ENCODE measurements at regions not wholly inside any gene's neighbourhood (a gene's known extent, or its start where the extent isn't known, plus 50 kb on each side); places are given as distances from the start of the nearest gene placed in this dataset.

DNA sequence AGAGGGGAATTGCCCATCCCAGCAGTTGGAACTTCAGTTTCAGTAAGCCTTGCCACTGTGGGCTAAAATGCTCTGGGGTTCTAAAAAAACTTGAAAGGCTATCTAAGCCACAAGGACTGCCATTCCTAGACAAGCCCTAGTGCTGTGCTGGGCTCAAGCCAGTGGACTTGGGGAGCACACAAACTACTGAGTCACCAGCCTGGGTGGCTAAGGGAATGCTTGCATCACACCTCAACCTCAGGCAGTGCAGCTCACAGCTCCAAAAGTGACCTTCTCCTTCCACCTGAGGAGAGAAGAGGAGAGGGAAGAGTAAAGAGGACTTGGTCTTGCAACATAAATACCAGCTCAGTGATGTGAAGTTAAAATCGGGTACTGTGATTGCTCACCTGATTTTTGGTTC is 116.7 kb upstream of the GLRA2 start:
- TF ChIP-seq TARDBP (IDR thresholded peaks at IDR 0.05) (no peak), NFRKB (IDR thresholded peaks at IDR 0.05) (no peak), ELF4 (IDR thresholded peaks at IDR 0.05) (no peak), ARNT (IDR thresholded peaks at IDR 0.05) (no peak), FOXA1 (IDR thresholded peaks at IDR 0.05) (no peak), HDGF (IDR thresholded peaks at IDR 0.05; ENCODE audit: borderline replicate concordance) (no peak), SP1 (IDR thresholded peaks at IDR 0.05) (no peak), SUZ12 (IDR thresholded peaks at IDR 0.05) (no peak), FOXK2 (IDR thresholded peaks at IDR 0.05) (no peak), FOXM1 (IDR thresholded peaks at IDR 0.05; ENCODE audit: borderline replicate concordance) (no peak), CTBP1 (IDR thresholded peaks at IDR 0.05; ENCODE audit: borderline replicate concordance) (no peak), ZNF384 (IDR thresholded peaks at IDR 0.05) (no peak), PKNOX1 (IDR thresholded peaks at IDR 0.05) (no peak), BHLHE40 (IDR thresholded peaks at IDR 0.05; ENCODE audit: borderline replicate concordance) (no peak), LEF1 (IDR thresholded peaks at IDR 0.05; ENCODE audit: borderline replicate concordance) (no peak), L3MBTL2 (conservative IDR thresholded peaks at IDR 0.05) (no peak)
- ChIA-PET POLR2A (no interaction called here), CTCF (no interaction called here)
- no peak for DNase-seq (ENCODE audit: extremely low spot score)

- CTCF ChIA-PET, result interaction anchor here (0.8 kb wide), 1 partner anchor 731 kb away, joined by 3 read pairs; no protein-coding TSS in a partner anchor
- no peak for DNase-seq (ENCODE audit: extremely low spot score)
- POLR2A ChIA-PET, result no interaction called here
- TF ChIP-seq ELF4 (IDR thresholded peaks at IDR 0.05), result no peak
- no peak for TF ChIP-seq LEF1 (IDR thresholded peaks at IDR 0.05; ENCODE audit: borderline replicate concordance)
- no peak for TF ChIP-seq FOXA1 (IDR thresholded peaks at IDR 0.05)
- no peak for TF ChIP-seq FOXK2 (IDR thresholded peaks at IDR 0.05)
- TF ChIP-seq PKNOX1 (IDR thresholded peaks at IDR 0.05), result no peak
- no peak for TF ChIP-seq BHLHE40 (IDR thresholded peaks at IDR 0.05; ENCODE audit: borderline replicate concordance)
- TF ChIP-seq TARDBP (IDR thresholded peaks at IDR 0.05), result no peak
- no peak for TF ChIP-seq CTBP1 (IDR thresholded peaks at IDR 0.05; ENCODE audit: borderline replicate concordance)
- TF ChIP-seq SP1 (IDR thresholded peaks at IDR 0.05), result no peak
- no peak for TF ChIP-seq NFRKB (IDR thresholded peaks at IDR 0.05)
- TF ChIP-seq HDGF (IDR thresholded peaks at IDR 0.05; ENCODE audit: borderline replicate concordance), result no peak
- no peak for TF ChIP-seq ARNT (IDR thresholded peaks at IDR 0.05)
- no peak for TF ChIP-seq L3MBTL2 (conservative IDR thresholded peaks at IDR 0.05)
- TF ChIP-seq SUZ12 (IDR thresholded peaks at IDR 0.05), result no peak
- no peak for TF ChIP-seq ZNF384 (IDR thresholded peaks at IDR 0.05)
- no peak for TF ChIP-seq FOXM1 (IDR thresholded peaks at IDR 0.05; ENCODE audit: borderline replicate concordance)
Observed at GRCh38 chrX:14411326-14411725, 118.0 kb upstream of the GLRA2 start.

GRCh38 chrX:14409341-14409740 is 120.0 kb upstream of the GLRA2 start:
- no peak for TF ChIP-seq LEF1 (IDR thresholded peaks at IDR 0.05; ENCODE audit: borderline replicate concordance)
- no peak for TF ChIP-seq TARDBP (IDR thresholded peaks at IDR 0.05)
- no peak for TF ChIP-seq SP1 (IDR thresholded peaks at IDR 0.05)
- TF ChIP-seq ZNF384 (IDR thresholded peaks at IDR 0.05), result no peak
- no peak for TF ChIP-seq ARNT (IDR thresholded peaks at IDR 0.05)
- no peak for TF ChIP-seq NFRKB (IDR thresholded peaks at IDR 0.05)
- ChIA-PET CTCF (no interaction called here), POLR2A (no interaction called here)
- DNase-seq (ENCODE audit: extremely low spot score), result no peak

GRCh38 chrX:14406225-14406624 is 123.1 kb upstream of the GLRA2 start:
- POLR2A ChIA-PET, result no interaction called here
- TF ChIP-seq CTBP1 (IDR thresholded peaks at IDR 0.05; ENCODE audit: borderline replicate concordance), result no peak
- TF ChIP-seq HDGF (IDR thresholded peaks at IDR 0.05; ENCODE audit: borderline replicate concordance), result no peak
- TF ChIP-seq LEF1 (IDR thresholded peaks at IDR 0.05; ENCODE audit: borderline replicate concordance), result no peak
- no peak for TF ChIP-seq FOXM1 (IDR thresholded peaks at IDR 0.05; ENCODE audit: borderline replicate concordance)
- TF ChIP-seq L3MBTL2 (conservative IDR thresholded peaks at IDR 0.05), result no peak
- no peak for TF ChIP-seq ZNF384 (IDR thresholded peaks at IDR 0.05)
- no peak for TF ChIP-seq SUZ12 (IDR thresholded peaks at IDR 0.05)
- no peak for TF ChIP-seq ARNT (IDR thresholded peaks at IDR 0.05)
- no peak for TF ChIP-seq FOXK2 (IDR thresholded peaks at IDR 0.05)
- no peak for TF ChIP-seq BHLHE40 (IDR thresholded peaks at IDR 0.05; ENCODE audit: borderline replicate concordance)
- TF ChIP-seq TARDBP (IDR thresholded peaks at IDR 0.05), result no peak
- TF ChIP-seq FOXA1 (IDR thresholded peaks at IDR 0.05), result no peak
- no peak for TF ChIP-seq ELF4 (IDR thresholded peaks at IDR 0.05)
- TF ChIP-seq PKNOX1 (IDR thresholded peaks at IDR 0.05), result no peak
- CTCF ChIA-PET, result no interaction called here
- no peak for DNase-seq (ENCODE audit: extremely low spot score)

GRCh38 chrX:14398725-14399124 is 130.6 kb upstream of the GLRA2 start:
- POLR2A ChIA-PET, result no interaction called here
- DNase-seq (ENCODE audit: extremely low spot score), result no peak
- CTCF ChIA-PET, result no interaction called here
- no peak for TF ChIP-seq HDGF (IDR thresholded peaks at IDR 0.05; ENCODE audit: borderline replicate concordance)
- TF ChIP-seq SUZ12 (IDR thresholded peaks at IDR 0.05), result no peak
- TF ChIP-seq TARDBP (IDR thresholded peaks at IDR 0.05), result no peak
- TF ChIP-seq BHLHE40 (IDR thresholded peaks at IDR 0.05; ENCODE audit: borderline replicate concordance), result no peak
- TF ChIP-seq SP1 (IDR thresholded peaks at IDR 0.05), result no peak

DNA sequence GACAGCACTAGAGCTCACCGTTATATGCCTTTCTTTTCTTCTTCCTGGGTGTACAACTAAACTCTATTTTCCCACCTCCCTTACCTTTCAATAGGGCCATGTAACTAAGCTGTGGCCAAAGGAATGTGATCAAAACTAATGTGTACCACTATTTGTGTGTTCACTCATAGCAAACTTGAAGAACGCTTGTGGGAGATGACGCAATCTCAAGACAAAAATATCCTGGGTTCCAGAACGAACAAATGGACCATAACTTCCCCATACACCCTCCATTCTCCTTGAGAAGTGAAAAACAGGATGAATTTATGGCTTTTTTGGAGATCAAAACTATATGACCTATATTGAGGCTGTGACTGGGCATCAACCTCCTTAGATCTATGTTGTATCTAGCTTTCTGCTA is 139.7 kb upstream of the GLRA2 start:
- ChIA-PET POLR2A (no interaction called here), CTCF (no interaction called here)
- TF ChIP-seq L3MBTL2 (conservative IDR thresholded peaks at IDR 0.05) (no peak), CTBP1 (IDR thresholded peaks at IDR 0.05; ENCODE audit: borderline replicate concordance) (no peak), NFRKB (IDR thresholded peaks at IDR 0.05) (no peak), FOXA1 (IDR thresholded peaks at IDR 0.05) (no peak), LEF1 (IDR thresholded peaks at IDR 0.05; ENCODE audit: borderline replicate concordance) (no peak), SUZ12 (IDR thresholded peaks at IDR 0.05) (no peak), SP1 (IDR thresholded peaks at IDR 0.05) (no peak), ELF4 (IDR thresholded peaks at IDR 0.05) (no peak), ARNT (IDR thresholded peaks at IDR 0.05) (no peak), BHLHE40 (IDR thresholded peaks at IDR 0.05; ENCODE audit: borderline replicate concordance) (no peak), FOXK2 (IDR thresholded peaks at IDR 0.05) (no peak), FOXM1 (IDR thresholded peaks at IDR 0.05; ENCODE audit: borderline replicate concordance) (no peak), ZNF384 (IDR thresholded peaks at IDR 0.05) (no peak), PKNOX1 (IDR thresholded peaks at IDR 0.05) (no peak)
- no peak for DNase-seq (ENCODE audit: extremely low spot score)
